Liver (tissue), 3 donors: ENCODE measurements at regions not wholly inside any gene's neighbourhood (a gene's known extent, or its start where the extent isn't known, plus 50 kb on each side); places are given as distances from the start of the nearest gene placed in this dataset.

Experiments used
- EGR1 ChIP-seq, 2 donors: IDR thresholded peaks; 2 replicates each; pipeline ENCODE4 v1.6.1; 2016 to 2018; ENCODE audit warnings: antibody characterized with exemption in 2 of 2, low read depth in 2 of 2
- RAD21 ChIP-seq, 2 donors: IDR thresholded peaks; 2 replicates each; pipeline ENCODE4 v1.6.1; 2016; ENCODE audit warnings: antibody characterized with exemption in 2 of 2, mild to moderate bottlenecking in 2 of 2
- RXRA ChIP-seq, 2 donors: IDR thresholded peaks; 2 replicates each; pipeline ENCODE4 v1.6.1; 2017 to 2018; ENCODE audit warnings: antibody characterized with exemption in 2 of 2, mild to moderate bottlenecking in 1 of 2
- SP1 ChIP-seq: IDR thresholded peaks from 2 replicates; pipeline ENCODE4 v1.6.1; 2018; ENCODE audit warnings: antibody characterized with exemption, mild to moderate bottlenecking
- YY1 ChIP-seq: IDR thresholded peaks from 2 replicates; pipeline ENCODE4 v1.6.1; 2016; ENCODE audit warnings: antibody characterized with exemption, mild to moderate bottlenecking
- TF ChIP-seq, protein P1 (sequence below): fragments of 150-350 bp; IDR thresholded peaks from 2 replicates; pipeline ENCODE4 v1.5.1; 2017; ENCODE audit warnings: improper control_type of control experiment, low read depth, low read length; ENCODE audit not compliant: missing input control
- TF ChIP-seq, protein P2 (sequence below): IDR thresholded peaks from 2 replicates; pipeline ENCODE4 v1.6.1; 2016; ENCODE audit warnings: antibody characterized with exemption
- TF ChIP-seq, protein P3 (sequence below): IDR thresholded peaks from 2 replicates; pipeline ENCODE4 v1.6.1; 2016; ENCODE audit warnings: antibody characterized with exemption
- donor health status: healthy.
- donor health status: healthy.

DNA sequence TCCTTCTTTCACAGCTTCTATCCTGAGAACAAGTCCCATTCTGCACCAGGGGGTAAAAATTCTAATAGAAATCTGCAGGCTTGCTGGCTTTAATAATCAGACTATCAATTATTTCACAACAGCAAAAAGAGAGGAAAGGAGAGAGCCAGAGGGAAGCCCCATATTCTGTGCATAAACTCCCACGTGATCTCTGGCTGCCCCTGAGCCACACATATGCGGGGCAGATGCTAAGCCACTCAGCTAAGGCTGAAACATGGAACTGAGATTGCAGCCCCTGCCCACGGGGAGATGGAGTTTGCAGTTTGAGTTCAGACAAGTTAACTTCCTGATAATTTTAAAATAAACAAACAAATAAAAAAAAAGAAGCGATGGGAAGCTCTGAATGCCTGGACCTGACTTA lies 254.4 kb upstream of the CCDC196 start:
- TF ChIP-seq, protein P1, sequence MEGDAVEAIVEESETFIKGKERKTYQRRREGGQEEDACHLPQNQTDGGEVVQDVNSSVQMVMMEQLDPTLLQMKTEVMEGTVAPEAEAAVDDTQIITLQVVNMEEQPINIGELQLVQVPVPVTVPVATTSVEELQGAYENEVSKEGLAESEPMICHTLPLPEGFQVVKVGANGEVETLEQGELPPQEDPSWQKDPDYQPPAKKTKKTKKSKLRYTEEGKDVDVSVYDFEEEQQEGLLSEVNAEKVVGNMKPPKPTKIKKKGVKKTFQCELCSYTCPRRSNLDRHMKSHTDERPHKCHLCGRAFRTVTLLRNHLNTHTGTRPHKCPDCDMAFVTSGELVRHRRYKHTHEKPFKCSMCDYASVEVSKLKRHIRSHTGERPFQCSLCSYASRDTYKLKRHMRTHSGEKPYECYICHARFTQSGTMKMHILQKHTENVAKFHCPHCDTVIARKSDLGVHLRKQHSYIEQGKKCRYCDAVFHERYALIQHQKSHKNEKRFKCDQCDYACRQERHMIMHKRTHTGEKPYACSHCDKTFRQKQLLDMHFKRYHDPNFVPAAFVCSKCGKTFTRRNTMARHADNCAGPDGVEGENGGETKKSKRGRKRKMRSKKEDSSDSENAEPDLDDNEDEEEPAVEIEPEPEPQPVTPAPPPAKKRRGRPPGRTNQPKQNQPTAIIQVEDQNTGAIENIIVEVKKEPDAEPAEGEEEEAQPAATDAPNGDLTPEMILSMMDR: no peak
- TF ChIP-seq RAD21 (IDR thresholded peaks at IDR 0.05) (no peak), SP1 (no peak), RXRA (IDR thresholded peaks at IDR 0.05) (no peak), EGR1 (IDR thresholded peaks at IDR 0.05; ENCODE audit: low read depth in 2 of 2) (no peak), YY1 (no peak)
- TF ChIP-seq, protein P2, sequence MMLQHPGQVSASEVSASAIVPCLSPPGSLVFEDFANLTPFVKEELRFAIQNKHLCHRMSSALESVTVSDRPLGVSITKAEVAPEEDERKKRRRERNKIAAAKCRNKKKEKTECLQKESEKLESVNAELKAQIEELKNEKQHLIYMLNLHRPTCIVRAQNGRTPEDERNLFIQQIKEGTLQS: no peak
- TF ChIP-seq, protein P3, sequence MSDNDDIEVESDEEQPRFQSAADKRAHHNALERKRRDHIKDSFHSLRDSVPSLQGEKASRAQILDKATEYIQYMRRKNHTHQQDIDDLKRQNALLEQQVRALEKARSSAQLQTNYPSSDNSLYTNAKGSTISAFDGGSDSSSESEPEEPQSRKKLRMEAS: no peak
